Fibroblast of skin of back (primary cell): ENCODE measurements at regions not wholly inside any gene's neighbourhood (a gene's known extent, or its start where the extent isn't known, plus 50 kb on each side); places are given as distances from the start of the nearest gene placed in this dataset.

Source experiments
- DNase-seq: peaks from one replicate; pipeline ENCODE4 v3.0.0-alpha.2; 2013

GRCh38 chr11:119808407-119809185 lies 79.6 kb upstream of the NECTIN1 start:
- no peak for DNase-seq

- DNase-seq, result no peak
Observed at GRCh38 chr11:119807841-119808240, 78.8 kb upstream of the NECTIN1 start.

- no peak for DNase-seq
Observed at GRCh38 chr11:119807402-119807801, 78.4 kb upstream of the NECTIN1 start.

- DNase-seq, result no peak
Observed at GRCh38 chr11:119806064-119806915, 77.3 kb upstream of the NECTIN1 start.

GRCh38 chr11:119805663-119806062 lies 76.7 kb upstream of the NECTIN1 start:
- no peak for DNase-seq

GRCh38 chr11:119804698-119805097 lies 75.7 kb upstream of the NECTIN1 start:
- DNase-seq, result no peak

- no peak for DNase-seq
Observed at GRCh38 chr11:119803726-119804294, 74.8 kb upstream of the NECTIN1 start.

- DNase-seq, result no peak
Observed at GRCh38 chr11:119803139-119803538, 74.1 kb upstream of the NECTIN1 start.

GRCh38 chr11:119802670-119803069 lies 73.7 kb upstream of the NECTIN1 start:
- no peak for DNase-seq

- DNase-seq, result no peak
Observed at GRCh38 chr11:119800619-119801018, 71.6 kb upstream of the NECTIN1 start.

- peak; percentile 56 for DNase-seq
Observed at GRCh38 chr11:119800171-119800570, 71.2 kb upstream of the NECTIN1 start.

- no peak for DNase-seq
Observed at GRCh38 chr11:119798656-119799055, 69.7 kb upstream of the NECTIN1 start.

GRCh38 chr11:119797736-119798135 lies 68.7 kb upstream of the NECTIN1 start:
- DNase-seq, result no peak

GRCh38 chr11:119797123-119797611 lies 68.2 kb upstream of the NECTIN1 start:
- no peak for DNase-seq

GRCh38 chr11:119796363-119797060 lies 67.5 kb upstream of the NECTIN1 start:
- no peak for DNase-seq

- peak; percentile 28 for DNase-seq
Observed at GRCh38 chr11:119795690-119796089, 66.7 kb upstream of the NECTIN1 start.

- DNase-seq, result peak; percentile 84
Observed at GRCh38 chr11:119795231-119795630, 66.2 kb upstream of the NECTIN1 start.

GRCh38 chr11:119794756-119795155 lies 65.8 kb upstream of the NECTIN1 start:
- no peak for DNase-seq

- DNase-seq, result no peak
Observed at GRCh38 chr11:119794141-119794665, 65.2 kb upstream of the NECTIN1 start.

GRCh38 chr11:119793335-119793984 lies 64.5 kb upstream of the NECTIN1 start:
- peak; percentile 89 for DNase-seq

GRCh38 chr11:119791701-119792151 lies 62.7 kb upstream of the NECTIN1 start:
- peak; percentile 85 for DNase-seq

- no peak for DNase-seq
Observed at GRCh38 chr11:119791047-119791446, 62.0 kb upstream of the NECTIN1 start.
